ENCODE measurements at regions not wholly inside any gene's neighbourhood (a gene's known extent, or its start where the extent isn't known, plus 50 kb on each side); places are given as distances from the start of the nearest gene placed in this dataset.

- no peak for DNase-seq
Measured at GRCh38 chr7:138258197-138258559, 181.9 kb downstream of the AKR1D1 start.

DNA sequence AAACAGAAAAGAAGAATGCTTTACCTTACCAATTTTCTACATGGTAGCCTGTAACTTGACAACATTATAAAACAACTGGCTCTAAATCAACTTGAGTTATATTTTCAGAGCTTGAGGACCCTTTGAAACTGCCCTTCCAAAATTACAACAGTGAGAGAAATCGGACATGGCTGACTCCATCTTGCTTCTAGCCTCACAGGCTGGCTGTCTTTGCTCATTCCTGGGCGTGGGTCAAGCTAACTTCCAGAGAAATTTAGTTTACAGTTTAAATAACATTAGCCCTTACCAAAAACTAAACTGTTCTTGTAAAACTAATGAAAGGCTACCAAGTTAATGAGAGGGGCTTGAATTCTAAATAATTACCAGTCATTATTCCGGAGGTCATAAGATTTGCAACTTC, 183.4 kb downstream of the AKR1D1 start:
- DNase-seq = no peak

DNA sequence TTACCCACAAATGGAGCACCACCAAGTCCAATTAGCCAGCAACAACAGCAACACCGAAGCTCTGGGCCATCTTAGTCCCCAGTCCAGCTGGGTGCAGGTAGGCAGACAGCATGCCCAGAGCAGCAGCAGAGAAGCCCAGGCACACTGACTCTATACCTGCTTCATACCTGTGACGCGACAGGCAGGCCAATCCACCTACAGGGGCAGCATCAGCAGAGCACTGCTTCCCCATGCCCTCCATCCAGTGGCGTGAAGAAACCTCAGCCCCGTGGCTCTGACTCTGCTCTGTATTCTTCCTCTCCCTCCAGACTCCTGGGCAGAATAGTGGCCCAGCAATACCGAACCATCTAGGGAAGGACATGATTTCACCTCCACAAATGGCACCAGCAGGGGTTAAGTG, 191.7 kb downstream of the AKR1D1 start:
- DNase-seq = no peak

DNA sequence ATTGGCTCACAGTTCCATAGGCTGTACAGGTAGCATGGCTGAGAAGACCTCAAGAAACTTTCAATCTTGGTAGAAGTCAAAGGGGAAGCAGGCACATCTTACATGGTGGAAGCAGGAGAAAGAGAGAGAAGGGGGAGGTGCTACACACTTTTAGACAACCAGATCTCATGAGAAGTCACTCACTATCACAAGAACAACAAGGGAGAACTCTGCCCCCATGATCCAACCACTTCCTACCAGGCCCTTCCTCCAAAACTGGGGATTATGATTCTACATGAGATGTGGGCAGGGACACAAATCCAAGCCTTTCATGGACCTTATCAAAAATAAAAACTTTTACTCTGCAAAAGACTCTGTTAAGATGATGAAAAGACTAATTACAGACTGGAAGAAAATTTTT, 183.2 kb upstream of the TRIM24 start:
- DNase-seq = no peak

DNA sequence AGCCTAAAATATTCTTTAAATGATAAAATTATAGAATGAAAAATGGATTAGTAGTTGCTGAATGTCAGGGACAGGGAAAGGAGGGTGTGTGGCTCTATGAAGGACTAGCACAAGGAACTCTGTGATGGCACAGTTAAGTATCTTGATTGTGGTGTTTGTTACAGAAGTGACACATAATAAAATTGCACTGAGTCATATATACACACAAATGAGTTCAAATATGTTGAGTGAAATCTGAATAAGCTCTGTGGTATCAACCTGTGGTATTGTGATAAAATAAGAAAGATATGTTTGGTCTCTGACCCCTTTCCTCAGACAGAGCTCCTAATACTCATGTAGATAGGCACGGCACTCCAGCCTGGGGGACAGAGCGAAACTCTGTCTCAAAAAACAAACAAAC, 181.5 kb upstream of the TRIM24 start:
- DNase-seq = no peak

- no peak for DNase-seq
Measured at GRCh38 chr7:138282997-138283396, 177.1 kb upstream of the TRIM24 start.

GRCh38 chr7:138285129-138285528, 174.9 kb upstream of the TRIM24 start:
- no peak for DNase-seq

DNA sequence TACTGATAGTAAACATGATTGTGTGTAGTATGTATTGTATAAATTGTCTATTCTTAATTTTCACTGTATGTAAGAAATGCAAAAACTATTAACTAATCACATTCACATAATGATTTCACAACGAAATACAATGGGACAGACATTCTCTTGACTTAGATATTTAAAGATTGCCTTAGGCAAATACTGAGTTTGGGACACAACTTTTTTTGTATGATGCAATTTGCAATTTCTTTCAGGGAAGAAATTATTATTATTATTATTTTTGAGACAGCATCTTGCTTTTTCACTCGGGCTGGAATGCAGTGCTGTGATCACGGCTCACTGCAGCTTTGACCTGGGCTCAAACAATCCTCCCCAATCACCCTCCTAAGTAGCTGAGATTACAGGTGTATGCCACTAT, 173.2 kb upstream of the TRIM24 start:
- DNase-seq = no peak

DNA sequence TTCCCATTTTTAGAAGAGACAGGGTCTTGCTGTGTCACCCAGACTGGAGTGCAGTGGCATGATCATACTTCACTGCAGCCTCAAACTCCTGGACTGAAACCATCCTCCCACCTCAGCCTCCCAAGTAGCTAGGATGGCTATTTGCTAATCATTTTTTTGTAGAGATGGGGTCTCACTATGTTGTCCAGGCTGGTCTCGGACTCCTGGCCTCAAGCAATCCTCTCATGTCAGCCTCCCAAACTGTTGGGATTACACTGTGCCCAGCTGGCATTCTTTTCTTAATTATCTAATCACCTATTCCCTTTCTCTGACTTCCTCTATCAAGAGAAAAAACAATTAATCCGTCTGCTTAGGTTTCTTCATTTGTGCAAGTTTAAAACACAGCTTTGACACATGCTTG, 172.5 kb upstream of the TRIM24 start:
- DNase-seq = no peak

- no peak for DNase-seq
Measured at GRCh38 chr7:138289082-138289481, 171.0 kb upstream of the TRIM24 start.

- DNase-seq = no peak
Measured at GRCh38 chr7:138289864-138290263, 170.2 kb upstream of the TRIM24 start.

- DNase-seq = no peak
Measured at GRCh38 chr7:138292951-138293350, 167.1 kb upstream of the TRIM24 start.

DNA sequence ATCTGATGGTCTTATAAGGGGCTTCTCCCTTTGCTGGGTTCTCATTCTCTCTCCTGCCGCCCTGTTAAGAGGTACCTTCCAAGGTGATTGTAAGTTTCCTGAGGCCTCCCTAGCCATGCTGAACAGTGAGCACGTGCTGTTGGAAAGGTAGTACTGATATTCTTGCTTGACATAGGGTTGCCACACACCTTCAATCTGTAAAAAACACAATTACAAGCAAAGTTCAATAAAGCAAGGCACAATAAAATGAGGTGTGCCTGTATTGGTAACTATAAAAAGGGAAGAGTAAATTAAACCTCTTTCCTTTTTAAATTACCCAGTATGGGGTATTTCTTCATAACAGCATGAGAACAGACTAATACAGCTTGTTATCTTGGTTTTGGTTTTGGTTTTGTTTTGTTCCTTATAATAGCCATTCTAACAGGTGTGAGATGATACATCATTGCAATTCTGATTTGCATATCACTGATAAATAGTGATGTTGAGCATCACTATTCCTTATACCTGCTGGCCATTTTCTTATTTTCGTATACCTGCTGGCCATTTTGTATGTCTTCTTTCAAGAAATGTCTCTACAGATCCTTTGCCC, 164.9 kb upstream of the TRIM24 start:
- no peak for DNase-seq

DNA sequence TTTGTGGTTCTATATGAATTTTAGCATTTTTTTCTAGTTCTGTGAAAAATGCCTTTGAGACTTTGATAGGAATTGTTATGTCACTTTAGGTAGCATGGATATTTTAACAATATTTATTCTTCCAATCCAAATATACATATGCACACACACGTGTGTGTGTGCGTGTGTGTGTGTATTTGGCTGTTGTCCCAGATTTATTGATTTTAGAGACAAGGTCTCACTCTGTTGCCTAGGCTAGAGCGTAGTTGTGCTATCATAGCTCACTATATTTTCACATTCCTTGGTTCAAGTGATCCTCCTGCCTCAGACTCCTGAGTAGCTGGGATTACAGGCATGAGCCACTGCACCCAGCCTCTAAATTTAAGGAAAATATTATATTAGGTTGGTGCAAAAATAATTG, 162.5 kb upstream of the TRIM24 start:
- DNase-seq = no peak

DNA sequence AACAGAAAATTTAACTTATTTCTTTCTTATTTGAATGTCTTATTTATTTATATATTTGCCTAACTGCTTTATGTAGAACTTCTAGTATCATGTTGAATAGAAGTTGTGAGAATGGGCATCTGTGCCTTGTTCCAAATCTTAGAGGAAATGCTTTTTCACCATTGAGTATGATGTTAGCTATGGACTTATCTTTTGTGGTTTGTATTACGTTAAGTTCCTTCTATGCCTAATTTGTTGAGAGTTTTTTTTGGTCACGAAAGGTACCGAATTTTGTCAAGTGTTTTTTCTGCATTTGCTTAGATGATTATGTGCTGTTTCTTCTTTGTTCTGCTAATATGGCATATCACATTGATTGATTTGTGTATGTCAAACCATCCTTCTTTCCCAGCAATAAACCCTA, 161.0 kb upstream of the TRIM24 start:
- no peak for DNase-seq

DNA sequence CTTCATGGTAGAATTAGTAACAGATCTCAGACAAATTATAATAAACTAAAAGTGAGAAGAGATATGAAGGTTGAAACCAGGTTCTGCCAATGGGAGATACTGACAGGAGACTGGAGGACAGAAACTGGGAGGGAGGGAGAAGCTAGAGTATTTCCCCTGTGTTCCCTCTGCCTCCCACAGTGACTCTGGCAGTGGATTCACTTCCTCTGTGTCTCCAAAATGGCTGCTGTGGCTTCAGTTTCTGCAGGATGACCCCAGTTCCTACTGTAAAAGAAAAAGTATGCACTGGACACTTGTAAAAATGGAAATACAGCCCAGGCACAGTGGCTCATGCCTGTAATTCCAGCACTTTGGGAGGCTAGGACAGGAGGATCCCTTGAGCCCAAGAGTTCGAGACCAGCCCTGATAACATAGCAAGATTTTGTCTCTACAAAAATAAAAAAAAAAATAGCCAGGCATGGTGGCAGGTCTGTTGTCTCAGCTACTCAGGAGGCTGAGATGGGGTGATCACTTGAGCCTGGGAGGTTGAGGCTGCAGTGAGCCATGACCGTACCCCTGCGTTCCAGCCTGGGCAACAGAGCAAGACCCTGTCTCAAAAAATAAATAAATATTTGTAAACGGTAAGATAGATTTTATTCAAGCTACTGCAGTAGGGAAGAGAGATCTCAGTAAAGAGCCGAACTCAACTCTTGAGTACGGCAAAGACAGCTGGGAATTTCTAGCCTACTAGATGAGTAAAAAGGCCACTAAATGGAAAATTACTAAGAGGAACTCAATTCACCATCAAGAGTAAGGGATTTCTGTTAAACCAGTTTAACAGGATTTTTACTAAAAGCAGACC, 156.6 kb upstream of the TRIM24 start:
- DNase-seq = no peak

DNA sequence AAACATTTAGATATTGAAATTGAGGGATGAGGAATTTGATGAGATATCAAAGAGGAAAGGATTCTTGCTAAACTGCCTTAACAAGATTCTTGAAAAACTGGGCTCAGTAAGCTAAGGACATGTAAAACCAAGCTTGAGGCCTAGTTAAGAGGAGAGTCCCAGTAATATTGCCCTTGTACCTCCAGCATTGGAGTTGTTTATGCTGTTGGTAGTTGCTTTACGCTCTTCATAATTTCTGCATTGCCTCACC, 156.1 kb upstream of the TRIM24 start:
- DNase-seq = no peak

DNA sequence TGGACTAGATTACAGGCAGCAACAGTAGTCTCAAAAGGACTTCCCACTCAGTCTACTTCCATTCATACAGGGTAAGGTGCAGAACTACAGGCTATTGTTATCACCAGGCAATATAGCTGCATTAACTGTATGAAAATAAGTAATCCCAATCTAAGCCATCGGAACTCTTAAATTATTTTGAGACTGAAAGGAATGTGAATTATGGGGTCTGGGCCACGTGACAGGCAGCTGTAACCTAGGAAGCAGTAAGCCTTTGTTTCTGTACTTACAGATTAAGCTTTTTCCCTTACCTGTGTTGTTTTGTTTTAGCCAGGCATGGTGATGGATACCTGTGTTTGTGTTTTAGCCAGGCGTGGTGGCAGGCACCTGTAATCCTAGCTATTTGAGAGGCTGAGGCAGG, 152.4 kb upstream of the TRIM24 start:
- no peak for DNase-seq

GRCh38 chr7:138308136-138308535, 151.9 kb upstream of the TRIM24 start:
- no peak for DNase-seq

DNA sequence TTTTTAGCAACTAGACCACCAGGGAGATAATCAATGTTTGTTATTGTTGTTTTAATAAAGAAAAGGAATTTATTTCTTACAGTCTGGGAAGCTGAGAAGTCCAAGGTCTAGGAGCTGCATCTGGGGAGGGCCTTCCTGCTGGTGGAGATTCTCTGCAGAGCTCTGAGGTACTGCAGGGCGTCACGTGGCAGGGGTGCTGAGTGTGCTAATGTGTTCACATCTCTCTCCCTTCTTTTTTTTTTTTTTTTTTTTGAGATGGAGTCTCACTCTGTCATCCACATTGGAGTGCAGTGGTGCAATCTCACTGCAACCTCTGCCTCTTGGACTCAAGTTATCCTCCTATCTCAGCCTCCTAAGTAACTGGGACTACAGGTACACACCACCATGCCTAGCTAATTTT, 150.9 kb upstream of the TRIM24 start:
- DNase-seq = no peak

DNA sequence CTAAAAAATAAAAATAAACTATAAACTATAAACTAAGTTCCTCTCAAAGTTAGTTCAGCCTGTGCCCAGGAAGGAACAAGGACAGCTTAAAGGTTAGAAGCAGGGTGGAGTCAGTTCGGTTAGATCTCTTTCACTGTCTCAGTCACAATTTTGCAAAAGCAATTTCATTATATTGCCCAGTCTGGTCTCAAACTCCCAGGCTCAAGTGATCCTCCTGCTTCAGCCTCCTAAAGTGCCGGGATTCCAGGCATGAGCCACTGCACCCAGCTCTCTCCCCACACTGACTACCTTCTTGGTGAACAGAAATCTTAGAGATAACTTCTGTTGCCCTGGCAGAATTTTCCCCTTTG, 146.3 kb upstream of the TRIM24 start:
- DNase-seq = no peak

DNA sequence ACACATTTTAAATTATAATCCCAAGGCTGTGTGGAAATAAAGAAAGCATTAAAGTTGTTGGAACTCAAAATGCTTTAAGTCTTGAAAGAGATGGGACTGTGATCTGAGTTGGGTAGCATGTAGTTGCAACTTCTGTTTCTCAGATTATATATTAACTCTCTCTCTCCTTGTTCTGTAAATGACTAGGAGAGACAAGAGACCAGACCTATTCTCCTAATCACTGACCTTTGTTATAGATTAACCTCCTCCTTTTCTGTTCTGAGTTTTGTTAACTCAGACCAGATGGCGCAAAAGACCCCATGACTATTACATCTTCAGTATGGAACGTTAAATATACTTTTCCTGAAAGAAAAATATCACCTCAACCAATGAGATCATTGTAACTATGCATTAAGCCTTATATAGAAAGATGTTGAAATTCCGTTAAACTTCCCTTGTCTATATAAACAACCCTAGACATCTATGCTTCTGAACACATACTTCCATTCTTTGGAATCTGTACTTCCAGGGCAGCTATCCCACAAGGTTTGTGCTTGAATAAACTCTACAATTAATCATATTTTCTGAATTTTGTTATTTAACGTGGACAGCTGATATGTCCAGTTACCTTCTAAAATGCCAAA, 143.5 kb upstream of the TRIM24 start:
- DNase-seq = no peak

- no peak for DNase-seq
Measured at GRCh38 chr7:138317044-138317596, 142.9 kb upstream of the TRIM24 start.

- peak; percentile 46 for DNase-seq
Measured at GRCh38 chr7:138324941-138325340, 135.1 kb upstream of the TRIM24 start.

DNA sequence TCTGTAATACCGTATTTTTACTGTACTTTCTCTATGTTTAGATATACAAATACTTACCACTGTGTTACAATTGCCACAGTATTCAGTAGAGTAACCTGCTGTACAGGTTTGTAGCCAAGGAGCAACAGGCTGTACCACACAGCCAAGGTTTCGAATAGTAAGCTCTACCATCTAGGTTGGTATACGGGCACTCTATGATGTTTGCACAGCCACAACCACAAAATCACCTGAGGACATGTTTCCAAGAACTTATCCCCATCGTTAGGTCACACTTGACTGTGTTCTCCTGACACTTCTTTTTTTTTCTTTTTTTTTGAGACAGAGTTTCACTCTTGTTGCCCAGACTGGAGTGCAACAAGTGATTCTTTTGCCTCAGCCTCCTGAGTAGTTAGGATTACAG, 134.6 kb upstream of the TRIM24 start:
- DNase-seq = no peak
